ENCODE measurements at regions not wholly inside any gene's neighbourhood (a gene's known extent, or its start where the extent isn't known, plus 50 kb on each side); places are given as distances from the start of the nearest gene placed in this dataset.

GRCh38 chr2:126367361-126367760 is 288.6 kb upstream of the GYPC start:
- Mint-ChIP-seq H3K27ac (no peak overlapping the region), H3K4me3 (no peak overlapping the region), H3K4me1 (no peaks in the 10 kb centered on the region), H3K36me3 (no peaks in the 10 kb centered on the region), H3K27me3 (peaks cover 3 to 13% (median 9%) of the 10 kb centered on the region in 5 donors), H3K9me3 (no peaks in the 10 kb centered on the region)
- POLR2A ChIA-PET: no interaction called here
- ATAC-seq (no peak), DNase-seq (no peak)

GRCh38 chr2:126368758-126369157 is 287.2 kb upstream of the GYPC start:
- no peaks in the 10 kb centered on the region for H3K9me3 Mint-ChIP-seq
- no peak for DNase-seq
- H3K27me3 Mint-ChIP-seq: peaks cover 3 to 11% (median 8%) of the 10 kb centered on the region in 5 donors
- ATAC-seq: no peak
- no peaks in the 10 kb centered on the region for H3K36me3 Mint-ChIP-seq
- no peak overlapping the region for H3K4me3 Mint-ChIP-seq
- POLR2A ChIA-PET: no interaction called here
- H3K27ac Mint-ChIP-seq: peak overlapping the region in 1 of 10 donors; percentile 44
- no peaks in the 10 kb centered on the region for H3K4me1 Mint-ChIP-seq

GRCh38 chr2:126370201-126370600 is 285.8 kb upstream of the GYPC start:
- Mint-ChIP-seq H3K36me3 (no peaks in the 10 kb centered on the region), H3K4me1 (no peaks in the 10 kb centered on the region), H3K27ac (no peak overlapping the region), H3K4me3 (no peak overlapping the region), H3K27me3 (peaks cover 0 to 6% (median 2%) of the 10 kb centered on the region in 5 donors), H3K9me3 (no peaks in the 10 kb centered on the region)
- ATAC-seq (no peak), DNase-seq (no peak)
- POLR2A ChIA-PET: no interaction called here

GRCh38 chr2:126372406-126372805 is 283.6 kb upstream of the GYPC start:
- no peaks in the 10 kb centered on the region for H3K9me3 Mint-ChIP-seq
- H3K4me3 Mint-ChIP-seq: no peak overlapping the region
- H3K4me1 Mint-ChIP-seq: no peaks in the 10 kb centered on the region
- H3K36me3 Mint-ChIP-seq: no peaks in the 10 kb centered on the region
- H3K27me3 Mint-ChIP-seq: peaks cover 0 to 11% (median 3%) of the 10 kb centered on the region in 5 donors
- DNase-seq: no peak
- ATAC-seq: no peak
- H3K27ac Mint-ChIP-seq: no peak overlapping the region
- POLR2A ChIA-PET: no interaction called here

- Mint-ChIP-seq H3K9me3 (no peaks in the 10 kb centered on the region), H3K36me3 (no peaks in the 10 kb centered on the region), H3K4me1 (no peaks in the 10 kb centered on the region), H3K27me3 (peaks cover 9 to 48% (median 17%) of the 10 kb centered on the region in 5 donors), H3K4me3 (no peak overlapping the region), H3K27ac (no peak overlapping the region)
- POLR2A ChIA-PET: no interaction called here
- no peak for ATAC-seq
- DNase-seq: no peak
Measured at GRCh38 chr2:126378176-126378575, 277.8 kb upstream of the GYPC start.

GRCh38 chr2:126381091-126381490 is 274.9 kb upstream of the GYPC start:
- ATAC-seq: no peak
- Mint-ChIP-seq H3K36me3 (peaks cover 0 to 5% (median 0%) of the 10 kb centered on the region in 3 donors), H3K27ac (no peak overlapping the region), H3K4me3 (no peak overlapping the region), H3K9me3 (peaks cover 3 to 8% (median 4%) of the 10 kb centered on the region in 9 donors), H3K4me1 (no peaks in the 10 kb centered on the region), H3K27me3 (peaks cover 11 to 48% (median 17%) of the 10 kb centered on the region in 5 donors)
- POLR2A ChIA-PET: no interaction called here
- no peak for DNase-seq

- Mint-ChIP-seq H3K36me3 (peaks cover 0 to 20% (median 3%) of the 10 kb centered on the region in 3 donors), H3K9me3 (peaks cover 4 to 27% (median 17%) of the 10 kb centered on the region in 9 donors), H3K27ac (no peak overlapping the region), H3K27me3 (peaks cover 9 to 38% (median 17%) of the 10 kb centered on the region in 5 donors), H3K4me3 (no peak overlapping the region), H3K4me1 (no peaks in the 10 kb centered on the region)
- POLR2A ChIA-PET: no interaction called here
- ATAC-seq (no peak), DNase-seq (no peak)
Measured at GRCh38 chr2:126382998-126383397, 273.0 kb upstream of the GYPC start.

GRCh38 chr2:126383800-126384199 is 272.2 kb upstream of the GYPC start:
- no peak for ATAC-seq
- H3K27ac Mint-ChIP-seq: no peak overlapping the region
- H3K4me1 Mint-ChIP-seq: no peaks in the 10 kb centered on the region
- peaks cover 9 to 36% (median 17%) of the 10 kb centered on the region in 5 donors for H3K27me3 Mint-ChIP-seq
- peaks cover 4 to 27% (median 18%) of the 10 kb centered on the region in 9 donors for H3K9me3 Mint-ChIP-seq
- DNase-seq: no peak
- peaks cover 0 to 20% (median 3%) of the 10 kb centered on the region in 3 donors for H3K36me3 Mint-ChIP-seq
- H3K4me3 Mint-ChIP-seq: no peak overlapping the region
- POLR2A ChIA-PET: no interaction called here

- POLR2A ChIA-PET: no interaction called here
- no peak overlapping the region for H3K27ac Mint-ChIP-seq
- DNase-seq (no peak), ATAC-seq (no peak)
- H3K4me1 Mint-ChIP-seq: no peaks in the 10 kb centered on the region
- H3K27me3 Mint-ChIP-seq: peaks cover 6 to 19% (median 8%) of the 10 kb centered on the region in 5 donors
- no peak overlapping the region for H3K4me3 Mint-ChIP-seq
- H3K9me3 Mint-ChIP-seq: peaks cover 4 to 28% (median 18%) of the 10 kb centered on the region in 9 donors
- H3K36me3 Mint-ChIP-seq: peaks cover 0 to 20% (median 3%) of the 10 kb centered on the region in 3 donors
Measured at GRCh38 chr2:126385441-126385840, 270.5 kb upstream of the GYPC start.

- Mint-ChIP-seq H3K36me3 (peaks cover 0 to 20% (median 3%) of the 10 kb centered on the region in 3 donors), H3K27ac (no peak overlapping the region), H3K27me3 (peaks cover 3 to 16% (median 6%) of the 10 kb centered on the region in 5 donors), H3K9me3 (peaks cover 4 to 28% (median 18%) of the 10 kb centered on the region in 9 donors), H3K4me1 (no peaks in the 10 kb centered on the region), H3K4me3 (no peak overlapping the region)
- DNase-seq: no peak
- ATAC-seq: no peak
- POLR2A ChIA-PET: no interaction called here
Measured at GRCh38 chr2:126385983-126386382, 270.0 kb upstream of the GYPC start.

GRCh38 chr2:126389446-126389845 is 266.5 kb upstream of the GYPC start:
- Mint-ChIP-seq H3K27me3 (peaks cover 0 to 11% (median 3%) of the 10 kb centered on the region in 5 donors), H3K27ac (no peak overlapping the region), H3K4me3 (no peak overlapping the region), H3K9me3 (peaks cover 4 to 28% (median 18%) of the 10 kb centered on the region in 9 donors), H3K36me3 (peaks cover 0 to 20% (median 3%) of the 10 kb centered on the region in 3 donors), H3K4me1 (no peaks in the 10 kb centered on the region)
- POLR2A ChIA-PET: no interaction called here
- ATAC-seq (no peak), DNase-seq (no peak)

- DNase-seq (no peak), ATAC-seq (no peak)
- POLR2A ChIA-PET: no interaction called here
- no peak overlapping the region for H3K4me3 Mint-ChIP-seq
- H3K27ac Mint-ChIP-seq: no peak overlapping the region
- H3K36me3 Mint-ChIP-seq: no peaks in the 10 kb centered on the region
- peaks cover 0 to 6% (median 1%) of the 10 kb centered on the region in 9 donors for H3K9me3 Mint-ChIP-seq
- peaks cover 4 to 23% (median 9%) of the 10 kb centered on the region in 5 donors for H3K27me3 Mint-ChIP-seq
- no peaks in the 10 kb centered on the region for H3K4me1 Mint-ChIP-seq
Measured at GRCh38 chr2:126392889-126393288, 263.1 kb upstream of the GYPC start.

- DNase-seq: peak in 3 of 10 donors; percentile 4 to 16 (median 6)
- H3K27me3 Mint-ChIP-seq: peaks cover 8 to 49% (median 8%) of the 10 kb centered on the region in 5 donors
- no peak overlapping the region for H3K27ac Mint-ChIP-seq
- H3K36me3 Mint-ChIP-seq: no peaks in the 10 kb centered on the region
- ATAC-seq: no peak
- POLR2A ChIA-PET: no interaction called here
- H3K9me3 Mint-ChIP-seq: peaks cover 0 to 3% (median 0%) of the 10 kb centered on the region in 9 donors
- H3K4me3 Mint-ChIP-seq: no peak overlapping the region
- H3K4me1 Mint-ChIP-seq: peaks cover 0 to 2% (median 0%) of the 10 kb centered on the region in 4 donors
Measured at GRCh38 chr2:126399001-126399400, 257.0 kb upstream of the GYPC start.

GRCh38 chr2:126403039-126403628 is 252.8 kb upstream of the GYPC start:
- Mint-ChIP-seq H3K4me1 (peaks cover 0 to 2% (median 0%) of the 10 kb centered on the region in 4 donors), H3K27me3 (peaks cover 0 to 29% (median 6%) of the 10 kb centered on the region in 5 donors), H3K27ac (no peak overlapping the region), H3K4me3 (no peak overlapping the region), H3K9me3 (peaks cover 0 to 3% (median 0%) of the 10 kb centered on the region in 9 donors), H3K36me3 (no peaks in the 10 kb centered on the region)
- ATAC-seq: no peak
- DNase-seq: no peak
- POLR2A ChIA-PET: no interaction called here

Measured in naive thymus-derived CD8-positive, alpha-beta T cell (primary cell).